ENCODE measurements at regions not wholly inside any gene's neighbourhood (a gene's known extent, or its start where the extent isn't known, plus 50 kb on each side); places are given as distances from the start of the nearest gene placed in this dataset.

- DNase-seq: no peak
Measured at GRCh38 chr14:49999826-50000379, 107.0 kb downstream of the ARF6 start.

- peak; percentile 48 to 77 for DNase-seq
Measured at GRCh38 chr14:50000380-50001150, 107.7 kb downstream of the ARF6 start.

GRCh38 chr14:50001151-50001998, 108.5 kb downstream of the ARF6 start:
- peak in 1 of 2 experiments; percentile 27 for DNase-seq

- no peak for DNase-seq
Measured at GRCh38 chr14:50001999-50002925, 109.4 kb downstream of the ARF6 start.

- DNase-seq: no peak
Measured at GRCh38 chr14:50002926-50003212, 110.0 kb downstream of the ARF6 start.

GRCh38 chr14:50003213-50004021, 110.5 kb downstream of the ARF6 start:
- peak; percentile 54 to 71 for DNase-seq

- DNase-seq: no peak
Measured at GRCh38 chr14:50006141-50006540, 110.2 kb downstream of the VCPKMT start.

GRCh38 chr14:50007123-50007903, 109.1 kb downstream of the VCPKMT start:
- DNase-seq: no peak

- no peak for DNase-seq
Measured at GRCh38 chr14:50008562-50008961, 107.8 kb downstream of the VCPKMT start.

- no peak for DNase-seq
Measured at GRCh38 chr14:50008974-50009373, 107.4 kb downstream of the VCPKMT start.

- no peak for DNase-seq
Measured at GRCh38 chr14:50010752-50011151, 105.6 kb downstream of the VCPKMT start.

GRCh38 chr14:50011242-50011641, 105.1 kb downstream of the VCPKMT start:
- DNase-seq: no peak

GRCh38 chr14:50012644-50013043, 103.7 kb downstream of the VCPKMT start:
- no peak for DNase-seq

GRCh38 chr14:50013198-50013918, 103.0 kb downstream of the VCPKMT start:
- no peak for DNase-seq

GRCh38 chr14:50013934-50014333, 102.4 kb downstream of the VCPKMT start:
- DNase-seq: no peak

- DNase-seq: no peak
Measured at GRCh38 chr14:50014809-50015430, 101.5 kb downstream of the VCPKMT start.

- no peak for DNase-seq
Measured at GRCh38 chr14:50015716-50016115, 100.7 kb downstream of the VCPKMT start.

GRCh38 chr14:50018201-50018932, 98.0 kb downstream of the VCPKMT start:
- DNase-seq: no peak

- DNase-seq: no peak
Measured at GRCh38 chr14:50018933-50019210, 97.5 kb downstream of the VCPKMT start.

Measured in NCI-H524 (cell line).